Activated CD8-positive, alpha-beta memory T cell treated with anti-CD3 and anti-CD28 coated beads for 36 hours (primary cell): ENCODE measurements at regions not wholly inside any gene's neighbourhood (a gene's known extent, or its start where the extent isn't known, plus 50 kb on each side); places are given as distances from the start of the nearest gene placed in this dataset.

Experiments
- CTCF ChIA-PET: fragments of 350-600 bp; sonication (Branson Sonifier 250); formaldehyde crosslinking; loops from one replicate; lab custom pipeline; 2021; ENCODE audit warnings: antibody characterized with exemption; lab: Charles Lee
- POLR2A ChIA-PET: fragments of 350-600 bp; sonication (Branson Sonifier 250); formaldehyde crosslinking; loops from one replicate; lab custom pipeline; 2021; ENCODE audit warnings: antibody characterized with exemption; lab: Charles Lee

GRCh38 chr3:22265403-22265802, 514.4 kb upstream of the ZNF385D start:
- ChIA-PET POLR2A (no interaction called here), CTCF (no interaction called here)

GRCh38 chr3:22269831-22270230, 518.8 kb upstream of the ZNF385D start:
- CTCF ChIA-PET, result no interaction called here
- POLR2A ChIA-PET, result no interaction called here

- ChIA-PET POLR2A (no interaction called here), CTCF (no interaction called here)
These were observed 525.3 kb upstream of the ZNF385D start for GRCh38 chr3:22276351-22276750.

GRCh38 chr3:22284559-22284958, 533.5 kb upstream of the ZNF385D start:
- CTCF ChIA-PET, result no interaction called here
- POLR2A ChIA-PET, result no interaction called here

GRCh38 chr3:22288756-22289155, 537.7 kb upstream of the ZNF385D start:
- ChIA-PET POLR2A (no interaction called here), CTCF (no interaction called here)

GRCh38 chr3:22292681-22293080, 541.7 kb upstream of the ZNF385D start:
- POLR2A ChIA-PET, result no interaction called here
- CTCF ChIA-PET, result no interaction called here

GRCh38 chr3:22296601-22297000, 545.6 kb upstream of the ZNF385D start:
- ChIA-PET POLR2A (no interaction called here), CTCF (no interaction called here)

GRCh38 chr3:22297436-22297835, 546.4 kb upstream of the ZNF385D start:
- CTCF ChIA-PET, result no interaction called here
- POLR2A ChIA-PET, result no interaction called here

- CTCF ChIA-PET, result no interaction called here
- POLR2A ChIA-PET, result no interaction called here
These were observed 555.4 kb upstream of the ZNF385D start for GRCh38 chr3:22306454-22306853.

- CTCF ChIA-PET, result no interaction called here
- POLR2A ChIA-PET, result no interaction called here
These were observed 557.9 kb upstream of the ZNF385D start for GRCh38 chr3:22308871-22309270.

GRCh38 chr3:22315925-22316324, 564.9 kb upstream of the ZNF385D start:
- ChIA-PET POLR2A (no interaction called here), CTCF (no interaction called here)

GRCh38 chr3:22318325-22318724, 567.3 kb upstream of the ZNF385D start:
- CTCF ChIA-PET, result no interaction called here
- POLR2A ChIA-PET, result no interaction called here

- POLR2A ChIA-PET, result no interaction called here
- CTCF ChIA-PET, result no interaction called here
These were observed 568.4 kb upstream of the ZNF385D start for GRCh38 chr3:22319446-22319845.

GRCh38 chr3:22322861-22323260, 571.9 kb upstream of the ZNF385D start:
- CTCF ChIA-PET, result no interaction called here

GRCh38 chr3:22326305-22326704, 575.3 kb upstream of the ZNF385D start:
- POLR2A ChIA-PET, result no interaction called here
- CTCF ChIA-PET, result no interaction called here

More at GRCh38 chr3:22322861-22323260, 571.9 kb upstream of the ZNF385D start:
- POLR2A ChIA-PET, result no interaction called here

- ChIA-PET POLR2A (no interaction called here), CTCF (no interaction called here)
These were observed 584.0 kb upstream of the ZNF385D start for GRCh38 chr3:22334996-22335395.

- ChIA-PET POLR2A (no interaction called here), CTCF (no interaction called here)
These were observed 598.3 kb upstream of the ZNF385D start for GRCh38 chr3:22349215-22349851.

- CTCF ChIA-PET, result no interaction called here
- POLR2A ChIA-PET, result no interaction called here
These were observed 600.8 kb upstream of the ZNF385D start for GRCh38 chr3:22351806-22352205.

- ChIA-PET CTCF (interaction anchor here (0.5 kb wide), 1 partner anchor 265 kb away, joined by 4 read pairs; no protein-coding TSS in a partner anchor), POLR2A (no interaction called here)
These were observed 602.1 kb upstream of the ZNF385D start for GRCh38 chr3:22353126-22353525.

- ChIA-PET CTCF (no interaction called here), POLR2A (no interaction called here)
These were observed 607.3 kb upstream of the ZNF385D start for GRCh38 chr3:22358334-22358733.

- POLR2A ChIA-PET, result no interaction called here
These were observed 609.2 kb upstream of the ZNF385D start for GRCh38 chr3:22360164-22360563.

GRCh38 chr3:22360970-22361369, 610.0 kb upstream of the ZNF385D start:
- ChIA-PET CTCF (no interaction called here), POLR2A (no interaction called here)

More at GRCh38 chr3:22360164-22360563, 609.2 kb upstream of the ZNF385D start:
- CTCF ChIA-PET, result no interaction called here
